ENCODE measurements at regions not wholly inside any gene's neighbourhood (a gene's known extent, or its start where the extent isn't known, plus 50 kb on each side); places are given as distances from the start of the nearest gene placed in this dataset.

DNA sequence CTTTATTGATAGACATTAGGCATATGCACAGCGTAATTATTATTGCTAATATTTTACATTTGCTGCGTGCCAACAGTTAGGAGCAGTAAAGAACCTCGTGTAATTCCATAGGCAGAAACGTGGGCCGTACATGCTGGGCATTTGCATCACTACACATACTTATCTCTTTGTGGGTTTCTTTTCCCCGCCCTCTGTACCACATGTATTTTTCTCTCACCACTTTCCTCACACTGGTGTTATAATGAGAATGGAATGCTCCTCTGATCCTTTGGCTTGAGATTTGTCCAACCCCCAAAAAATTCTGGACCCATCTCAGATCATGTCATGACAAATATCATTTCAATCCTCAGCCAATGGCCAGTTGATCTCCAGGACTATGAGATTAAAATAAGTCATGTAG lies 1952.6 kb upstream of the WWC1 start:
- Histone ChIP-seq H3K27ac (no peak overlapping the region), H3K4me3 (no peak overlapping the region)
- no peak for DNase-seq (ENCODE audit: low spot score)
- TF ChIP-seq, protein P1, sequence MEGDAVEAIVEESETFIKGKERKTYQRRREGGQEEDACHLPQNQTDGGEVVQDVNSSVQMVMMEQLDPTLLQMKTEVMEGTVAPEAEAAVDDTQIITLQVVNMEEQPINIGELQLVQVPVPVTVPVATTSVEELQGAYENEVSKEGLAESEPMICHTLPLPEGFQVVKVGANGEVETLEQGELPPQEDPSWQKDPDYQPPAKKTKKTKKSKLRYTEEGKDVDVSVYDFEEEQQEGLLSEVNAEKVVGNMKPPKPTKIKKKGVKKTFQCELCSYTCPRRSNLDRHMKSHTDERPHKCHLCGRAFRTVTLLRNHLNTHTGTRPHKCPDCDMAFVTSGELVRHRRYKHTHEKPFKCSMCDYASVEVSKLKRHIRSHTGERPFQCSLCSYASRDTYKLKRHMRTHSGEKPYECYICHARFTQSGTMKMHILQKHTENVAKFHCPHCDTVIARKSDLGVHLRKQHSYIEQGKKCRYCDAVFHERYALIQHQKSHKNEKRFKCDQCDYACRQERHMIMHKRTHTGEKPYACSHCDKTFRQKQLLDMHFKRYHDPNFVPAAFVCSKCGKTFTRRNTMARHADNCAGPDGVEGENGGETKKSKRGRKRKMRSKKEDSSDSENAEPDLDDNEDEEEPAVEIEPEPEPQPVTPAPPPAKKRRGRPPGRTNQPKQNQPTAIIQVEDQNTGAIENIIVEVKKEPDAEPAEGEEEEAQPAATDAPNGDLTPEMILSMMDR (IDR thresholded peaks at IDR 0.05): no peak

DNA sequence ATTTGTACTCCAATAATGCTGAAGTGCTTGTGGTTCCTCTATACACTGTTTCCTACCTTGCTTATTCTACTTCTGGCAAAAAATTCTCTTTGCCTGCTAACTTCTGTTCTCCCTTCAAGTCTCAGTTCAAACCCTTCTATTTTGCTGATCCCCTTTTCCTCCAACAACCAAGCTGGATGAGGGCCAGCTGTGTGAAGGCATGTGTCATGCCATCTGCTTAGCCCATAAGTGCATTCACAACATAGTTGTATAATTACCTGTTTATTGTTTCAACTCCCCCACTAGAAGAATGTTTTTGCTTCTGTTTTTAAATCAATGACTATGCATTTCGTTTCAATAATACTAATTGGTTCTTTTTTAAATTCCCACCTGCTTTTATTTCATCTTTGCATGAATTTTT lies 1951.4 kb upstream of the WWC1 start:
- H3K4me3 ChIP-seq: no peak overlapping the region
- DNase-seq (ENCODE audit: low spot score): no peak
- H3K27ac ChIP-seq: no peak overlapping the region
- TF ChIP-seq, protein P1 (IDR thresholded peaks at IDR 0.05): no peak

DNA sequence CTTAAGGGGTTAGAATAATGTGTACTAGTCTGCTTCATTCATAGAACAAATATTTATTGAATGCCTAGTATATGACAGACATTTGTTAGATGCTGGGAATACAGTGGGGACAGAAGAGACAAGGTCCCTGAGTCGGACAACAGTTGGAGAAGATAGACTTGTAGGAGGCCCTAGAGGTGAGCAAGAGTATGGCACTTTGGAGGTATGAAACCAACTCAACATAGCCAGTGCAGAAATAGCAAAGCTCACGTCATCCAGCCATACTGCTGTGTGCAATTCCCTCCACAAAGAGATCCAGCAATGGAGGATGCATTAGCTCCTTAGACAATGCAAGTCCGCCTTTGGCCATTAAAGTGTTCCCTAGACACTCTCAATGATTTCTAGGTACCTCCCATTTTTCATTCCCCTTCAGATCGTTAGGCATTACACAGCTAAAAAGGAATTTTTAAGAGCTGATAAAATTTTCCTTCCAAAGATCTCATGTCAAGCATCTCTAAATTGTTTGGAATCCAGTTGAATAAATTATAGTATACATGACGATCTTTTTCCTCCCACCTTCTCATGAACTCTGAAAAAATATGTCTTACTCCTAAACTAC lies 1949.6 kb upstream of the WWC1 start:
- no peak for DNase-seq (ENCODE audit: low spot score)
- TF ChIP-seq, protein P1 (IDR thresholded peaks at IDR 0.05): no peak
- Histone ChIP-seq H3K27ac (no peak overlapping the region), H3K4me3 (no peak overlapping the region)

DNA sequence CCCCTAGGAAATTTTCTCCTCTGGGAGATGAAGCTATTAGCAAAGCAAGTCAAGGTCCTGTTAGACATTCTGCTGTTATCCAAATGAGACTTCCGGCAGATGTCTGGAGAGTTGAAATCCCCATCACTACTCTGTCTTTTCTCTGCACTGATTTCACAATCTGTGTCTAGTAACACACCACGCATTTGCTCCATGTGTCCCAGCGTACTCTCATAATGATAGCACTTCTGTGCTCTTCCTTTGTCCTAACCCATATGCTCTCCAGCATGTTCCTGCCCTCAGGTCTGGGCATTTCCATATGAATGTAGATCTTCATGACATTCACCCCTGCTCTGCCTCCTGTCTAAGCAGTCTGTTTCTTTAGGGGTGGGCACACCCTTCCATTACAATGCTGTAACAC lies 1949.0 kb upstream of the WWC1 start:
- Histone ChIP-seq H3K27ac (no peak overlapping the region), H3K4me3 (no peak overlapping the region)
- DNase-seq (ENCODE audit: low spot score): no peak
- TF ChIP-seq, protein P1 (IDR thresholded peaks at IDR 0.05): no peak

DNA sequence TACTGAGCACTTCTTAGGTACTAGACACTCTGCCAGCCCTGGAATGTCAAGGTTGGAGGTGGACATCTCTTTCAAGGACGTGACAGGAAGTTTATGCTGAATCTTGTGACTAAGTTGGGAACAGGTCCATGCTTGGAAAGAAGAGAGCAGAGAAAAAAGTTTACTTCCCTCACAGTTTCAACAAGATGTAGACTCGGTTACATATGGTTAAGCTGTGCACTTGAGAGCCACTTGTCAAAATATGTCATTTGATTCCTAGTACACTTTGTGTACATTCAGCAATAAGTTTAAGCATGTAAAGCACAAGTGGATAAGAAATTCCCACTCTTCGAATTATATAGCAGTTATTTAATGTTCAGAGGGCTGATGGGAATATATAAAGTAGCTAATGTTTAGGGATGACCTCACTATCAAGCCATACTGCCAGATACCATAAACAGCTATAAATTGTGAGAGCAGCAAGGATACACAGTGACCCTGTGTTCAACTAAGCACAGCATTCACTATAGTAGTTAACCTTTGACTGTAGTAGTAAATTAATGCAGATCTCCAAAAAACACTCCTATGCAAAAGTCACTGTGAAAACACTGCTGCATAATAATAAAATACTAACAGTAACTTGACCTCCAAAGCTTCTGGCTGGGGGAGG lies 1944.6 kb upstream of the WWC1 start:
- TF ChIP-seq, protein P1 (IDR thresholded peaks at IDR 0.05): no peak
- H3K27ac ChIP-seq: no peak overlapping the region
- no peak overlapping the region for H3K4me3 ChIP-seq
- DNase-seq (ENCODE audit: low spot score): no peak

DNA sequence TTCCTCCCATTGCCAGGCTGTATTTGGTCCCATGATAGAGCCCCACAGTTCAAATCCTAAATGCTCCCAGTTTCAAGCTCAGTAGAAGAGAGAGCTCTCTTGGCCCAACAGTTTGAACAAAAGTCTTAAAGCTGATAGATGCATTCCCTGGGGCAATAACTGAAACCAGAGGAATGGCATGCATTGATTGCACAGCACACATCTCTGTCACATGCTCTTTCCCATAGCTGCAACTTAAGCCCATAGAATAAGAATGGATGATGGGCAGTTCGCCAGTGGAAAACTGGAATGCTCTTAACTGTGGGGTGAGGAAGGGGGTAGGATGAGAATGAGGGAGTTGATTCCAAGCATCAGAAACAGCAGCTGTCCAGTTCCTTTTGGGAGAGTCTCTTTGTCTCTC lies 1942.4 kb upstream of the WWC1 start:
- H3K27ac ChIP-seq: no peak overlapping the region
- DNase-seq (ENCODE audit: low spot score): no peak
- no peak overlapping the region for H3K4me3 ChIP-seq
- TF ChIP-seq, protein P1 (IDR thresholded peaks at IDR 0.05): no peak

DNA sequence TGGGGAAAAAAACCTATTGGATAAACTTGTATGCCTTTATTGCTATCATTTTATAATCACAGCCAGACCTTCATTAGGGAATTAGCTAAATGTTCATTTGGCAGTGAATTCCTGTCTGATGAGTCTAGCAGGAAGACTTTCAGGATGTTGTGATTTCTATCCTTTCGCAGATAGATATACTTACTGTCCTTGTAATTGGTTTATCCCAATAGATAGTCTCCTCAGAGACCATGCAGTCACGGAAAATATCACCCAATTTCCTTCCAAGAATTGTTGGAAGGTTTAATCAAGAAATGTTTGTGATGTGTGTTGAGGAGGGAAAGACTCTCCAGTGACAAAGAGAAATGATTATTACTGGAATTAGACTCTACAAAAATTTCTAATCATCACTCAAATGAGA lies 1937.9 kb upstream of the WWC1 start:
- Histone ChIP-seq H3K4me3 (no peak overlapping the region), H3K27ac (no peak overlapping the region)
- DNase-seq (ENCODE audit: low spot score): no peak
- TF ChIP-seq, protein P1 (IDR thresholded peaks at IDR 0.05): no peak
